Spinal cord (tissue), 9 donors: ENCODE measurements at regions not wholly inside any gene's neighbourhood (a gene's known extent, or its start where the extent isn't known, plus 50 kb on each side); places are given as distances from the start of the nearest gene placed in this dataset.

Experiments used
- DNase-seq, 6 donors: peaks; one replicate each; pipeline versions ENCODE4 v3.0.0 to v3.0.0-alpha.2; 2013 to 2015; ENCODE audit warnings: low spot score in 6 of 6, low read depth in 4 of 6
- H3K27ac ChIP-seq: one replicate; pipeline ENCODE4 v1.5.1; 2013; ENCODE audit warnings: low read depth, low read length, control low read depth
- H3K27me3 ChIP-seq: one replicate; pipeline ENCODE4 v1.6.1; 2013; ENCODE audit warnings: low read length; ENCODE audit not compliant: control insufficient read depth, insufficient read depth
- H3K36me3 ChIP-seq: one replicate; pipeline ENCODE4 v1.6.1; 2013; ENCODE audit warnings: low read length; ENCODE audit not compliant: control insufficient read depth, insufficient read depth
- H3K4me1 ChIP-seq: one replicate; pipeline ENCODE4 v1.6.1; 2013; ENCODE audit warnings: low read length; ENCODE audit not compliant: control insufficient read depth, insufficient read depth
- H3K4me3 ChIP-seq: one replicate; pipeline ENCODE4 v1.5.1; 2013; ENCODE audit warnings: low read depth, low read length, control low read depth
- H3K9me3 ChIP-seq: one replicate; pipeline ENCODE4 v1.6.1; 2013; ENCODE audit warnings: low read length; ENCODE audit not compliant: control insufficient read depth, insufficient read depth
- WGBS: methylation state at CpG from one replicate; pipeline ENCODE4 v1.1.5; 2013; ENCODE audit warnings: missing lambda C conversion rate; ENCODE audit not compliant: insufficient coverage; 5-methylcytosine and 5-hydroxymethylcytosine counted together
- donor health status: healthy.

DNA sequence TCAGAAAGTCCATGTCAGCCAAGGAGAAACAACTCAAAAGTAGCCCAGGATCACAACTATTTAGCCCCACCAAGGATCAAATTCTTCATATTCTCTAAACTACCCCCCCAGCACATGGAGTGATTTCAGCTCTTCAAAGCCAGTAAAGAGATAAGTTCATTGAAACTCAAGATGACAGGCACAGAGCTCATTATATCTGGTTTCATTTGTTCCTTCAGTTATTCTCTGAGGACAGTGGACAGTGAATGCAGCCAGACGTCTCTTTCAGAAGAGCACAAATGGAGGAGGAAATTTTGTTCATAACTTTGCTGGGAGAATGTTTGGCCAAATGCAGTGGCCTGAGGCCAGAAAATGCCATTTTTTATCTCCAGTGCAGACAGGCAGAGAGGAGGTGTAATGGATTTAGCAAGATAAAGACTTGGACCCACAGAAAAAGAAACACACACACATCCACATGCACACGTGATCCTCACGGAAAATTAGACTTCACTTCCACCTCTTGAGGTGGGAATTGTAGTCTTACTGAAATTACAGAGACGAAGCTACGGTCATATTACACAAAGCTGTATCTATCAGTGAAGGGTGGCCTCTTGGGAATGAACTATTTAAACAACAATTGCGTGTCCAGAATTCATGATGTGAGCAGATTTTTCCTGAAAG, 64.6 kb downstream of the HES1 start:
- H3K27me3 ChIP-seq, result peaks cover 13% of the 10 kb centered on the region
- no peak for DNase-seq
- H3K9me3 ChIP-seq, result no peaks in the 10 kb centered on the region
- 73% methylated on average over 2 of the region's 6 CpGs for WGBS
- no peak overlapping the region for H3K27ac ChIP-seq
- H3K4me1 ChIP-seq, result peaks cover 10% of the 10 kb centered on the region
- no peaks in the 10 kb centered on the region for H3K36me3 ChIP-seq
- no peak overlapping the region for H3K4me3 ChIP-seq

DNA sequence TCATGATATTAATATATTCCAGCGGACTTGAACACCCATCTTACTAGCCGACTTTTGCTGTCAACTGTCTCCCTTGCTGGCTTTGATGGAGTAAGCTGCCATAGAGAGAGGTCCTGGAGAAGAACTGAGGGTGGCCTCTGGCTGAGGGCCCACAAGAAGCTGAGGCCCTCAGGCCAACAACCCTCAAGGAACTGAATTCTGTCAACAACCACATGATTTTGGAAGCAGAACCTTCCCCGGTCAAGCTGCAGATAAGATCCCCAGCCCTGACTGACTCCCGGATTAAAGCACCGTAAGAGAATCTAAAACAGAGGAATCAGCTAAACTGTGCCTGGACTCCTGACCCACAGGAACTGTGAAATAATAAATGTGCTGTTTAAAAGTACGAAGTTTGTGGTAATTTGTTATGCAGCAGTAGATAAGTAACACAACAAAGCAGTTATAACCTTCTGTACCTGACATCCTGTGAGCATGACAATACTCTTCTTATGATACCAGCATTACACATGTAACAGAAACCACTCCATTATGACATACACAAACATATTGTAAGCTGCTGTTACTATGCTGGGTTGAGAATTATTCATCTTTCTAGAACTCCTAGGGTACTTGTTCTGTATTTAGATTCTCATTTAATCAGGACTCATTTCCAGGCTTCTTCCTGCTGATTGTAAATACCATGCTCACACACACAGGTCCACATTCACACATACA, 66.2 kb downstream of the HES1 start:
- peaks cover 15% of the 10 kb centered on the region for H3K4me1 ChIP-seq
- no peak overlapping the region for H3K4me3 ChIP-seq
- H3K27me3 ChIP-seq, result peaks cover 13% of the 10 kb centered on the region
- H3K36me3 ChIP-seq, result no peaks in the 10 kb centered on the region
- H3K9me3 ChIP-seq, result no peaks in the 10 kb centered on the region
- whole genome bisulfite sequencing, result 93% methylated on average over 5 of the region's 6 CpGs
- no peak for DNase-seq
- H3K27ac ChIP-seq, result no peak overlapping the region

DNA sequence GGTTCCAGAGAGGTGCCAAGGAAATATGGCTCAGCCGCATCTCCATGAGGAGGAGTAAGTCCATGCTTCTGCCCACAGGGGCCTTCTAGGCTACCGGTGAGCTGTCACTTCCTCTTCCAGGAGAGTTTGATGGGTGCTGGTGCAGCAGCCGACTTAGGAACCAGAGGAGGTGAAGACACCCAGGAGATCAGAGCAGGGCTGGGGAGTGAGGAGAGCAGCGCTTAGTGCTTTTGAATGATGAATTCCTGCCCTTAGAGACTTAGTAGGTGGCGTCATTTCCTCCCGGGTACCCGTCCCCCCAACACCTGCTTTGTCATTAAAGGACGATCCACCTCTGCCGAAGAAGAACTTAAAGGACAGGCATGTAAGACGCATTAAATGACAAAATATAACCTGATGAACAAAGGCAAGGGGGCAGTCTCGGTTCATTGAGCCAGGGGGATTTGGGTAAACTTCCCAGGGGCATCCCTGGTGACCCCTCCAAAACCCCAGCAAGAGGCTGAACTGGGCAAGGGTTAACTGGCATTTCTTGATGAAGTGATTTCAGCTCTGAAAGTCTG, 67.6 kb downstream of the HES1 start:
- H3K27me3 ChIP-seq, result peaks cover 13% of the 10 kb centered on the region
- no peaks in the 10 kb centered on the region for H3K36me3 ChIP-seq
- no peaks in the 10 kb centered on the region for H3K9me3 ChIP-seq
- H3K4me3 ChIP-seq, result peak overlapping the region; percentile 36
- H3K4me1 ChIP-seq, result peaks cover 15% of the 10 kb centered on the region
- peak in 1 of 6 donors; percentile 23 for DNase-seq
- WGBS, result 71% methylated on average over 10 of the region's 11 CpGs
- no peak overlapping the region for H3K27ac ChIP-seq

DNA sequence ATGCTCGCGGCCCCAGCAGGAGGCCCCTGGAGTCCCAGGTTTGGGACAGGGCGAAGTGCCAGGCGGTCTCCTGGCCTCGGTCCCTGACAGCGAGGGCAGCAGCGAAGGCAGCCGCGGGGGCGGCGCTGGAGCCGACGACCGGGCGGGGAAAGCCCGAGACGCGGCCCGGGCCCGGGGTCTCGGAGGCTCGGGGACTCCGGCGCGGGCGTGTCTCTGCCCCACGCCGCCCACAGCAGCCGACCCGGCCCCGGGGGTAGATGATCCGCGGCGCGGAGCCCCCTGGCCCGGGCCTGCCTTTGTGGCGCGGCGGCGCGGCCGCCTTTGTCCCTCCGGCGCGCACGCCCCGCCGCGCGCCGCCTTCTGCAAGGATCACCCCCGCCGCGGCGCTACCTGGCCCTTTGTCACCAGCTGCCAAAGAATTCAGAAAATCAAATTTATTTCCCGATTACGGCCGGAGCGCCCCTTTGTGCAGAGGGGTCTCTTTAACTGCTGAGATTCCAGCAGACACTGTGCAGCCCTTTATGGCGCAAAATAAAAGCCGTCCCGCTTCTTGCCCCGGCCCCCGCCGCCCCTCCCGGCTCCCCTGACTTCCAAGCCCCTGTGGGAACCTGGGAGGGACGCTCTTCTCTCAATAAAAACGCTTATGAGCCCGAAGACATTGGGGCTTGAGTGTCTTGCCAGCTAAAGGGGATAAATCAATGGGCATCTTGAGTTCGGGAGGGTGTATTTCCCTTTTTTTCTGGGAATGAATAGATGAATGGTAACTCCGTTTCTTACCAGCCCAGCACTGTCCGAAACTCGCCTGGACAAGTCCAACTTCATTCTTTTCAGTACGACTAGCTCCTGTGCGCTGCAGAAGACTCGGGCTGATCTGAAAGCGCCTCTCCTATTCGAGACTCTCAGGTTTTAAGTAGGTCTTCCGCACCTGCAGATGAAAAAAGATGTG, 68.4 kb downstream of the HES1 start:
- H3K9me3 ChIP-seq, result no peaks in the 10 kb centered on the region
- 3% methylated on average over 74 of the region's 79 CpGs for WGBS
- peaks cover 13% of the 10 kb centered on the region for H3K27me3 ChIP-seq
- DNase-seq, result peak in 2 of 6 donors; percentile 59 to 69
- no peaks in the 10 kb centered on the region for H3K36me3 ChIP-seq
- H3K4me3 ChIP-seq, result peak overlapping the region; percentile 36
- peaks cover 15% of the 10 kb centered on the region for H3K4me1 ChIP-seq
- no peak overlapping the region for H3K27ac ChIP-seq

DNA sequence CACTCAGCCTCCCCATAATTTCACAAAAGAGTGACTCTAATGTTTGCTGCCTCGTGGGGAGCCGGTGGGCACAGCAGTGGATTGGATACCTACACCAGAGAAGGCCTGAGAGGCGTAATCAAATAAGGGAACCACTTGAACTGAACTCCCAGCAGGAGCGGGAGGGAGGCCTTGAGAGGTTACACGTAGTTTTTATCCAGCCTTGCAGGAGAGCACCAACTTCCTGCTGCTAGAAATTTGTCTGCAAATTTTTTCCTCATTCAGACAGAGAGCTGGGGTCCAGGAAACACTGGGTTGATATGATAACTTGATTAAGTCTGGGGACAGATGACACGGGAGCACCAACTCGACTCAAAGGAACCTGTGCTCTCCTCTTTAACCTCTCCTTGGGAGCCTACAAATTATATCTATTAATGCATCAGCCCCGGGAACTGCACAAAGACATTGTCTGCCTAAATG, 69.8 kb downstream of the HES1 start:
- peak in 2 of 6 donors; percentile 56 to 87 for DNase-seq
- peaks cover 13% of the 10 kb centered on the region for H3K27me3 ChIP-seq
- H3K4me3 ChIP-seq, result no peak overlapping the region
- no peaks in the 10 kb centered on the region for H3K9me3 ChIP-seq
- whole genome bisulfite sequencing, result 44% methylated on average over 5 of the region's 8 CpGs
- peak overlapping the region; percentile 25 for H3K27ac ChIP-seq
- H3K4me1 ChIP-seq, result peaks cover 15% of the 10 kb centered on the region
- H3K36me3 ChIP-seq, result no peaks in the 10 kb centered on the region

DNA sequence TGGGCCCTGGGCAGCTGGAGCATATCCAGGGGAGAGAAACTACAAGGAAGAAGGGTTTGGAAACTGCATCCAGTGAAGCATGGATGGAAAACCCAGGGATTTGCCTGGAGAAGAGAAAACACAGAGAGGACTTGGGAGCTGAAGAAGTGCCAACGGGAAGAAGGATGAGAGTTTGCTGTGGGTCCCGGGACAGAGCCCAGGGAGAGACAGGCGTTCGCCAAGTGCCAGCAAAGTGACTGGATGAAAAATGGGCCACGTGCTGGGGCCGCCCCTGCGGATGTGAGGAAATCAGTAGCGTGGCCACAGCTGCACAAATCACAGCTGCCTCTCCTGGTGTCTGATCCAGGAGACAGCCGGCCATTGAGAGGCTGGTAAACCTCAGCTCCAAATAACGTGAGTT, 70.4 kb downstream of the HES1 start:
- peak in 2 of 6 donors; percentile 56 to 78 for DNase-seq
- H3K36me3 ChIP-seq, result no peaks in the 10 kb centered on the region
- H3K27me3 ChIP-seq, result peaks cover 14% of the 10 kb centered on the region
- no peaks in the 10 kb centered on the region for H3K9me3 ChIP-seq
- no peak overlapping the region for H3K4me3 ChIP-seq
- peak overlapping the region; percentile 25 for H3K27ac ChIP-seq
- peaks cover 15% of the 10 kb centered on the region for H3K4me1 ChIP-seq
- 17% methylated on average over 7 of the region's 10 CpGs for WGBS

DNA sequence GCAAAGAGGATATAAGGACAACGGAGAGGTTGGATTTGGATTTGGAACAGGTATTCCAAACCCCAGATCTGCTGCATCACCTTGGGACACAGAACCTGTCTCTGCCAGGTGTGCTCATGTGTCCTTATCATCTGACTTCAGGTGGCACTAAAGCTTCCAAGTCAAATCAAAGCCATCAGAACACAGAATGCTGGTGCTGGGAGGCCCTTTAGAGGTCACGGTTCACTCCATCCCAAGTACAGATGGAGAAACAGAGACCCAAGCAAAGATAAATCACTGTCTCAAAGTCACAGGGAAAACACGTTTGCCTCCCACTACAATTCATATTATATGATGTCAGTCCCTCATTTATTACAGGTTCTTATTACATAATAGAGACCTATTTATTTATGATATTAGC, 72.8 kb downstream of the HES1 start:
- no peak for DNase-seq
- Histone ChIP-seq H3K27me3 (peaks cover 9% of the 10 kb centered on the region), H3K36me3 (no peaks in the 10 kb centered on the region), H3K27ac (no peak overlapping the region), H3K4me1 (peaks cover 24% of the 10 kb centered on the region), H3K4me3 (no peak overlapping the region), H3K9me3 (no peaks in the 10 kb centered on the region)
- 95% methylated on average over 2 of the region's 3 CpGs for WGBS

DNA sequence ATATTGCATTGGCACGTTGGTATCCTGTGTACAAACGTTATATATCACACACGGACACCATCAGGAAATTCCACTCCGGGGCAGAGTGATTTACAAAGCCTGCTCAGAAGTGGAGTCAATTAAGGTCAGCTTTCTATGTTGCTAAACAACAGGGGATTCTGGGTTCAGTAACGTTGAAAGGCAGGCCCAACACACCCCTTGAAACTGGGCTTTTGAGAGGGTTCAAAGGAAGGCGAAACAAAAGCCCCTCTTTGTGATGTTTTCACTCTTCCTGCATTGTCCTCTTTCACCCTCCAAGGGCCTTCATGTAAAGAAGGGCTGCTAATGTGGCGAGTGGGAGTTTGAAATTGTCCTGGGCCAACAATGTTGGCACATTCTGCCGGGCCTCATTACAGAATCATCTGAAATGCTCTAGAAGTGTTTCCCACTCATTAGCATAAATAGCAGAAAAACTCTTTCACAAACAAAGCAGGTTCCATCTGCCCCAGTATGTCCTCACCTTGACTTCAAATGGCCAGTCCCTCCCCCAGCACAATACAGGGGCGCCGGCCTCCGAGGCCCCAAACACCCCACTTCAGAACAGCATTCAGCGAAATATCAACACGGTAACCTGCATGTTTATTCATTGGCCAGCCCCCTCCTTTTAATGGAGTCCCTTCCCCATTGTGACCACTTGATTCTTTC, 76.4 kb downstream of the HES1 start:
- WGBS, result 35% methylated on average over 6 of the region's 13 CpGs
- no peaks in the 10 kb centered on the region for H3K9me3 ChIP-seq
- H3K27ac ChIP-seq, result no peak overlapping the region
- H3K4me1 ChIP-seq, result peaks cover 11% of the 10 kb centered on the region
- peaks cover 12% of the 10 kb centered on the region for H3K27me3 ChIP-seq
- H3K36me3 ChIP-seq, result no peaks in the 10 kb centered on the region
- no peak overlapping the region for H3K4me3 ChIP-seq
- DNase-seq, result peak in 2 of 6 donors; percentile 55 to 57
